Natural killer cell (primary cell): ENCODE measurements at regions not wholly inside any gene's neighbourhood (a gene's known extent, or its start where the extent isn't known, plus 50 kb on each side); places are given as distances from the start of the nearest gene placed in this dataset.

Source experiments
- ATAC-seq, 3 donors: fragments of 150-1000 bp in 2 of 3; fragments of 200-7000 bp in 1 of 3; cut with Tn5 transposase; 1 replicate in 1 of 3; 2 replicates in 2 of 3; pipeline ENCODE4 v1.10.0; 2021; ENCODE audit warnings: mild to moderate bottlenecking in 2 of 3, moderate library complexity in 2 of 3
- DNase-seq, 2 donors: peaks; one replicate each; pipeline versions ENCODE4 v3.0.0 to v3.0.0-alpha.2; 2013 to 2021; ENCODE audit warnings: mixed read lengths in 1 of 2
- H3K27ac ChIP-seq: one replicate; pipeline ENCODE4 v1.5.1; 2013; ENCODE audit warnings: mild to moderate bottlenecking, low read length
- H3K27me3 ChIP-seq: one replicate; pipeline ENCODE4 v1.6.1; 2013; ENCODE audit warnings: low read length; ENCODE audit not compliant: control insufficient read depth, insufficient read depth
- H3K36me3 ChIP-seq: one replicate; pipeline ENCODE4 v1.6.1; 2013; ENCODE audit warnings: low read length; ENCODE audit not compliant: control insufficient read depth, insufficient read depth
- H3K4me1 ChIP-seq: one replicate; pipeline ENCODE4 v1.6.1; 2013; ENCODE audit warnings: low read length; ENCODE audit not compliant: control insufficient read depth, insufficient read depth
- H3K4me3 ChIP-seq: one replicate; pipeline ENCODE4 v1.5.1; 2013; ENCODE audit warnings: low read length
- H3K9me3 ChIP-seq: one replicate; pipeline ENCODE4 v1.6.1; 2013; ENCODE audit warnings: low read length; ENCODE audit not compliant: control insufficient read depth, insufficient read depth
- H3K27ac Mint-ChIP-seq, 2 donors: one replicate each; pipeline ENCODE4 v1.8.0; 2022; ENCODE audit warnings: mild to moderate bottlenecking in 2 of 2, mixed read lengths in 2 of 2, moderate library complexity in 1 of 2
- H3K27me3 Mint-ChIP-seq, 2 donors: one replicate each; pipeline ENCODE4 v1.8.0; 2022; ENCODE audit warnings: low read depth in 2 of 2, mixed read lengths in 2 of 2
- H3K36me3 Mint-ChIP-seq: one replicate; pipeline ENCODE4 v1.8.0; 2022; ENCODE audit warnings: mixed read lengths
- H3K4me1 Mint-ChIP-seq, 2 donors: one replicate each; pipeline ENCODE4 v1.8.0; 2022; ENCODE audit warnings: mixed read lengths in 2 of 2
- H3K4me3 Mint-ChIP-seq: one replicate; pipeline ENCODE4 v1.8.0; 2022; ENCODE audit warnings: mild to moderate bottlenecking, moderate library complexity, mixed read lengths
- H3K9me3 Mint-ChIP-seq, 2 donors: one replicate each; pipeline ENCODE4 v1.8.0; 2022; ENCODE audit warnings: mixed read lengths in 2 of 2
- CTCF ChIP-seq: fragments of 200-600 bp; IDR thresholded peaks from one replicate; pipeline ENCODE4 v1.8.0; 2022; ENCODE audit warnings: antibody characterized with exemption
- WGBS: methylation state at CpG from one replicate; pipeline ENCODE4 v1.1.7; 2013; ENCODE audit warnings: missing lambda C conversion rate; ENCODE audit not compliant: insufficient coverage; 5-methylcytosine and 5-hydroxymethylcytosine counted together
- intact Hi-C: fragments of 100-400 bp; cut with micrococcal nuclease; formaldehyde crosslinking; loops from one replicate; pipeline ENCODE4 v1.14.2; 2022

GRCh38 chr18:22542406-22542835 lies 124.7 kb upstream of the CTAGE1 start:
- DNase-seq (no peak), ATAC-seq (no peak)
- WGBS, result 86% methylated on average over 4 of the region's 4 CpGs
- Mint-ChIP-seq H3K4me1 (peaks cover 19 to 24% of the 10 kb centered on the region in 2 donors), H3K9me3 (no peaks in the 10 kb centered on the region), H3K4me3 (no peak overlapping the region), H3K27ac (no peak overlapping the region), H3K36me3 (peaks cover 7% of the 10 kb centered on the region), H3K27me3 (peaks cover 0 to 2% of the 10 kb centered on the region in 2 donors)
- H3K36me3 ChIP-seq, result no peaks in the 10 kb centered on the region
- intact Hi-C loops, result no loop called here
- TF ChIP-seq CTCF, result no peak
- no peaks in the 10 kb centered on the region for H3K27me3 ChIP-seq
- H3K4me1 ChIP-seq, result peaks cover 11% of the 10 kb centered on the region
- no peak overlapping the region for H3K4me3 ChIP-seq
- H3K9me3 ChIP-seq, result no peaks in the 10 kb centered on the region
- H3K27ac ChIP-seq, result no peak overlapping the region

- no peaks in the 10 kb centered on the region for H3K27me3 ChIP-seq
- WGBS, result 94% methylated on average over 3 of the region's 4 CpGs
- Mint-ChIP-seq H3K27me3 (peaks cover 0 to 2% of the 10 kb centered on the region in 2 donors), H3K36me3 (peaks cover 7% of the 10 kb centered on the region), H3K27ac (no peak overlapping the region), H3K4me3 (no peak overlapping the region), H3K9me3 (no peaks in the 10 kb centered on the region), H3K4me1 (peaks cover 19 to 24% of the 10 kb centered on the region in 2 donors)
- DNase-seq, result no peak
- H3K27ac ChIP-seq, result no peak overlapping the region
- no peak for TF ChIP-seq CTCF
- intact Hi-C loops, result no loop called here
- H3K4me1 ChIP-seq, result peaks cover 11% of the 10 kb centered on the region
- no peaks in the 10 kb centered on the region for H3K36me3 ChIP-seq
- no peak overlapping the region for H3K4me3 ChIP-seq
- ATAC-seq, result no peak
- no peaks in the 10 kb centered on the region for H3K9me3 ChIP-seq
These were observed 126.1 kb upstream of the CTAGE1 start for GRCh38 chr18:22543769-22544168.

- Mint-ChIP-seq H3K4me1 (peaks cover 19 to 24% of the 10 kb centered on the region in 2 donors), H3K9me3 (no peaks in the 10 kb centered on the region), H3K36me3 (peaks cover 7% of the 10 kb centered on the region), H3K27me3 (peaks cover 0 to 2% of the 10 kb centered on the region in 2 donors), H3K27ac (no peak overlapping the region), H3K4me3 (peak overlapping the region; percentile 49)
- intact Hi-C loops, result no loop called here
- Histone ChIP-seq H3K27me3 (no peaks in the 10 kb centered on the region), H3K36me3 (no peaks in the 10 kb centered on the region), H3K27ac (no peak overlapping the region), H3K4me3 (no peak overlapping the region), H3K9me3 (no peaks in the 10 kb centered on the region), H3K4me1 (peaks cover 11% of the 10 kb centered on the region)
- TF ChIP-seq CTCF, result no peak
- 33% methylated on average over 3 of the region's 4 CpGs for WGBS
- ATAC-seq, result no peak
- DNase-seq, result no peak
These were observed 126.9 kb upstream of the CTAGE1 start for GRCh38 chr18:22544626-22545025.

GRCh38 chr18:22545066-22545760 lies 127.5 kb upstream of the CTAGE1 start:
- H3K27ac Mint-ChIP-seq, result no peak overlapping the region
- TF ChIP-seq CTCF, result no peak
- peaks cover 0 to 2% of the 10 kb centered on the region in 2 donors for H3K27me3 Mint-ChIP-seq
- H3K4me3 Mint-ChIP-seq, result peak overlapping the region; percentile 49
- ATAC-seq (no peak), DNase-seq (no peak)
- H3K9me3 Mint-ChIP-seq, result no peaks in the 10 kb centered on the region
- H3K27ac ChIP-seq, result no peak overlapping the region
- intact Hi-C loops, result no loop called here
- H3K36me3 Mint-ChIP-seq, result peaks cover 5% of the 10 kb centered on the region
- H3K4me1 Mint-ChIP-seq, result peaks cover 19 to 24% of the 10 kb centered on the region in 2 donors
- H3K4me3 ChIP-seq, result no peak overlapping the region
- H3K27me3 ChIP-seq, result peaks cover 2% of the 10 kb centered on the region
- H3K4me1 ChIP-seq, result peaks cover 11% of the 10 kb centered on the region
- no peaks in the 10 kb centered on the region for H3K36me3 ChIP-seq
- 93% methylated on average over 6 of the region's 6 CpGs for WGBS
- no peaks in the 10 kb centered on the region for H3K9me3 ChIP-seq
